HG03442 (cell line): ENCODE measurements at regions not wholly inside any gene's neighbourhood (a gene's known extent, or its start where the extent isn't known, plus 50 kb on each side); places are given as distances from the start of the nearest gene placed in this dataset.
"Not testable (repeated sequence)": the region's sequence is repeated elsewhere in the genome, so short reads cannot be mapped to it uniquely, and the experiment has no call there.

Experiments used
- ATAC-seq: cut with Tn5 transposase; IDR thresholded peaks from one replicate; pipeline ENCODE4 v1.9.1; 2021; ENCODE audit warnings: mild to moderate bottlenecking, moderate library complexity; ENCODE audit not compliant: unreplicated experiment

DNA sequence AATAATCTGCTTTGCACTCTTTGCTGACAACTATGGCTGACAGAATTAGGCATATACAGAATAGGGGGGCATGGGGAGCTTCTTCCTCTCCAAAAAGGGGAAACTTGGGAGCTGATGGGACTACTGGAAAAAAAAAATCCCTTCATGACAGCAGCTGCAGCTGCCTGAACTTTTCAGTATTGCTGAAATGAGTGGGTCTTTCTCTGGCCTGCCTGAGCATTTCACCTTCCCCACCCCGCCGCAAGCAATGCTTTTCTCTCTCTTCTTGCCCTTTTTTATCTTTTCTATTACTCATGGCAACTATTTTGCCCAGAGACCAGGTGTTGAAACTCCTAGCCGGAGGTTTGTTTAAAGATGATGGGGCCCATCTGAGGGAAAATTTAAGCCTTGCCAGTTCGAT is 244.9 kb downstream of the SEMA3D start:
- ATAC-seq, result no peak

DNA sequence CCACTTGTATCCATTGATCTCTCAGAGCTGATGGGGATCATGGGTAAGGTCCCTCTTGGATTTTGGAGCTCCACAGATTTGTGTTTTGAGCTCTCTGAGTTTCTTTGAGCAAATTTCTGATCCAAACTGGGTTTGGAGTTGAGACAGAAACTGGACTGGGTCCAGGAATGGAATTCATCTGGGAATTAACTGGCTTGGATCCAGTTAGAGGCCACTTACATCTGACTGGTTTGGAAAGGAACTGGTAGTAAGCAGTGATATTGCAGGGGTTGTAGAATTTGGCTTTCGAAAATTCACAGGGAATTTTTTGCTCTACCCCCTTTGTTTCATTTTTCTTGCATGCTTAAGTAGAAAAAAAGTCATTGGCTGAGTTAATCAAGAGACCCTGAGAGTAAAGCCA is 245.6 kb downstream of the SEMA3D start:
- ATAC-seq, result no peak

DNA sequence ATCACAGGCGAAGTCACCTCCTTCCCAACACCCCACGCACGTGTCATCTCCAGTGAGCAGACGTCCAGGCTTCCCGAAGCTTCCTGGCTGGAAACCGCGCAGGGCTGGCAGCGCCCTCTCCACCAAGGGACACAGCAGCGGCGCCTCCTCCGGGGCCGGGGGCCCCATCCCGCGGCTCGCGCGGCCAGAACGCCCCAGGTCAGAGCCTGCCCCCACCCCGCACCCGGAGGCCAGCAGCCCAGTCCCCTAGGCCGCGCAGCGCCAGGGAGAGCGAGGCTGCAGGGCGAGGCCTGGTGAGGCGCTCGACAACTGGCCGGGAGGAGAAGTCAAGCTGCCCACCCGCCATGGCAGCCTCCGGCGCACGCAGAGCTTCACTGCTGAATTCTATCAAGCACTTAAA is 247.0 kb downstream of the SEMA3D start:
- no peak for ATAC-seq

DNA sequence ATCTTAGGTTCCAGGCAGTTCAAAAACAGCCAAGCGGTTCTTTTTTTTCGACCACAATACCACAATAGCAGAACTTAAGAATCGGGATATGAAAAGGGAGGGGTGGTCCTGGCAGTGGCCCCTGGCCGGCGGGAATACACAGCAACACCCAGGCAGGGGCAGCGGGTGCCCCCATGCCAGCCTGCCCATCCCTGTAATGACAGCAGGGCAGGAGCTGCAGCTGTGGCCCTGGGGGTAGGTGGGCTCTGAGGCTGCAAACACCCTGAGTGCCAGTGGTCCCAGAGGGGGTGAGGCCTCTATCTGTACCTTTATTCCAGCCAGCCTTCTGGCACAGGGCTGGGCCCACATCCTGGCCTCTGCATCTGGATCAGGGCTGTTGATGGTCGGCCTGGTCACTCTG is 247.4 kb downstream of the SEMA3D start:
- ATAC-seq, result no peak

DNA sequence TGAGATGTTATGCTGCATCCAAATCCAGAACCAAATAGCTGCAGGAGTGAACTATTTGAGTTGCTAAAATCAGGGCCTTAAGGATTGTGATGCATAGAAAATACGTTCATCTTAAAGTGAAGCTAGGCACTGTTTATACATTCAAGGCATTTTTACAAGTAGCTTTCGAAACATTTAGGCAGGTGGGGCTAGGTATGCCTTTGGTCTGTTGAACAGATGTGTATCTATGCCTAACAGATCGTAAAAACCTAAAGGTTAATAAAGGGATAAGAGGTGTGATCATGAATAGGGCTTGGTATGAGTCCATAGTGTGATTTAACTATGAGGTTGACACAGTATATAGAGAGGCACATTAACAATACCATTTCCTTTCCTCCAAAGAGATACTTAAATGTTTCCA is 262.5 kb downstream of the SEMA3D start:
- no peak for ATAC-seq

DNA sequence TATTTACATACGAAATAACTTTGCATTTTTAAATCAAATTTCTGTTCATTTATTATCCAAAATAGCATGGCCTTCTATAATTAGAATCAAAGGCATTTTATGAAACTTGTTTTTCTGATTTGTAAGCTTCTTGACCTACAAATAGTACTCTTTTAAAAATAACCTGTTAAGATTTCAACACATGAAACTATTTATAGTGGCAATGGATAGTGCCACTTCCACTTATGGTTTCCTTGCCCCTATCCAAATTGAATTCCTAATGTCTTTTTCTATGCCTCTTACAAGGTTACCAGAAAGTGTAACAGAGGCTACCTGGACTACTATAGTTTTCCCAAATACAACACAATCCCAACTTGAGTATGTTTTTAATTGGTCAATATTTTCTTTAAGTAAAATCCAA is 263.5 kb downstream of the SEMA3D start:
- ATAC-seq, result no peak

DNA sequence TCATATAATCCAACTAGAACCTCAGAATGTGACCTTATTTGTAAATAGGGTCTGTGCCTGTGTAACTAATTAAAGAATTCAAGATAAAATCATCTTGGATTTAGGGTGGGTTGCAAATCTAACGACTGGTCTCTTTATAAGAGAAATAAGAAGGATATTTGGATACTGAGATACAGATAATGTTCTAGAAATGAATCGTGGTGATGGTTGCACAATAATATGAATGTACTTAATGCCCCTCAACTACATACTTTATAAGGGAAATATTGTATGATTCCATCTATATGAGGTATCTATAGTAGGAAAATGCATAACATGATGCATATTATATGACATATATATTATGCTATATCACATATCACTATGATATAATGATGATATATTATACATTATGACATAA is 265.7 kb downstream of the SEMA3D start:
- no peak for ATAC-seq

DNA sequence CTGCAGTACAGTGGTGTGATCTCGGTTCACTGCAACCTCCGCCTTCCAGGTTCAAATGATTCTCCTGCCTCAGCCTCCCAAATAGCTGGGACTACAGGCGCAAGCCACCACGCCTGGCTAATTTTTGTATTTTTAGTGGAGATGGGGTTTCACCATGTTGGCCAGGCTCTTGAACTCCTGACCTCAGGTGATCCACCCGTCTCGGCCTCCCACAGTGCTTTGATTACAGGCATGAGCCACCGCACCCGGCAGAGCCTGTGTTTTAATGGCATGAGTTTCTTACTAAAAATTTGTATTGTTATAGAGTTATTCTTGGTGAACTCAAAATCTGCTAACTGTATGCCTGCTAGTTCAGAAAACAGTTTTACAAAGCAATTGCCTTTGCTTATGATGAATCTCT is 269.9 kb downstream of the SEMA3D start:
- ATAC-seq, result not testable (repeated sequence)

DNA sequence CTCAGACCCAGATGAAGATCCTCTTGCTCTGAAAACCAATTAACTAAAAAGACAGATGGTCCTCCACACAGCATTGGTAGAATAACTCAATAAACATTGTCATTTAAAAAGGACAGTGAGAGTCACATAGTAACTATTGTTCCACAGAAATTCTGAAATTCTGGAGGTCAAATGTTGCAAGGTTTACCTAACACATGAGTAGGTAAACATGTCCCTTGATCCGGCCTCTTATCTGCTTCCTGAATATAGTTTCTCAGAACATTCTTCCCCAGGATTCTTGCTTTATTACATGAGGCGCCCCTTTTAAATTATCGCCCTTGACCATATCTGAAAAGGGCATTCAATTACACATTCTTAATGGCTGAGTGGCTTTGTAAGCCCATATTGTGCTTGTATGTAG is 270.7 kb downstream of the SEMA3D start:
- no peak for ATAC-seq

DNA sequence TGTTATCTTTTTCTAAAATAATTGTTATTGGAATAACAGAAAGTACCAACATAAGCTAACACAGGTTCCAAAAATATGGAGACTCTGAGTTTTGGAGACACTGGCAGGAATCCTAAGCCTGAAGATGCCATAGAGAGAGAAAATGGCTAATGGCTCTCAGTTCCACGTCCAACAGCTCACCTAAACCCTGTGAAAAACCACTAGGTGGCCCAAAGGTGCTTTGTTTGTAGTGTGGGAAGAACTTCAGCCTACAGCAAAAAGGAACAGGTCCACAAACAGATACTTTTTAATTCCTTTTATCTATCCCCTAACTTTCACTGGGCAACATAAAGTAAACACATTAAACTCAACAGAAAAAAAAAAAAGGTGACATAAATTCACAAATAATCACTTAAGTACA is 272.3 kb downstream of the SEMA3D start:
- ATAC-seq, result no peak

DNA sequence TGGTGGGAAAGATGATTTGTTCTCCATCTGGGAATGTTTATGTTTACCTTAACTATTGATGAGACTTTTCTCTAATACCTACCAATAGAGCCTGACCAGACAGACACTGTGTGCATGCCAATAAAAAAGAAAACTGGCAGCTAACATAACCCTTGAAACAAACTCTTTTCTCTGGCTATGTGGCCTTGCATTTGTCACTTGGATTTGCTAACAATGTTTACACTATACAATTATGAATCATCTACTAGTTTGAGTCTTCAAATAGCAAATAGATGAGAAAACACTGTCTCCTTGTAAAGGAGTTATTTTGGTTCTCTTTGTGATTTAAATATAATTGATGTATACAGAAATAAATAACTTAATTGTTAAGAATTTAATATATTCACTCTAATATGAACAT is 273.1 kb downstream of the SEMA3D start:
- ATAC-seq, result no peak

DNA sequence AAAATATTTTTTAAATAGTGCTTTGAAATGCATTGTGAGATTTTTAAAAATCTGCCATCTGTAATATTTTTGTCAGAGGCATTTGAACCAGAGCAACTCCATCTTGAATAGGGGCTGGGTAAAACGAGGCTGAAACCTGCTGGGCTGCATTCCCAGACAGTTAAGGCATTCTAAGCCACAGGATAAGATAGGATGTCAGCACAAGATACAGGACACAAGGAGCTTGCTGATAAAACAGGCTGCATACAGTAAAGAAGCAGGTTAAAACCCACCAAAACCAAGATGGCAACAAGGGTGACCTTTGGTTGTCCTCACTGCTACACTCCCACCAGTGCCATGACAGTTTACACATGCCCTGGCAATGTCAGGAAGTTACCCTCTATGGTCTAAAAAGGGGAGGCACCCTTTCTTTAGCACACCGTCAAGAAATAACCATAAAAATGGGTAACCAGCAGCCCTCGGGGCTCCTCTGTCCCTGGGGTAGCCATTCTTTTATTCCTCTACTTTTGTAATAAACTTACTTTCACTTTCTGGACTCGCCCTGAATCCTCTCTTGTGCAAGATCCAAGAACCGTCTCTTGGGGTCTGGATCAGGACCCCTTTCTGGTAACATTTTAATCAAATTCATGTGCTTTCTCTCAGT is 273.7 kb downstream of the SEMA3D start:
- ATAC-seq, result no peak

DNA sequence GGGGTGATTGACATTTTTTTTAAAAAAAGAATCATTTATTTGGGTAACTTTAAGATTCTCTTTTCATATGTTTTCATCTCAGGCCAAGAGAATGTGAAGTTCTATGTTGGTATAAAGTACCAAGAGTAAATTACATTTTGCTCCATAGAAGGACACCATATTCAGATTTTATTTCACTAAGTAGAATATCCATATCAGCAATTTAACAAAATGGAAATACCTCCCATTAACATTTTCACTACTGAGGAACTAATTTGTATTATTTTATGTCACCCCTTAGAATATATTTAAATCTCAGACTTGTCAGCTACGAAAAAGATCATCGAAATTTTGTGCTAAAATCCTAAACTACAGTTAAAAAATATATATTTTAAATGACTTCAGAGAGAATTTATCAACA is 274.3 kb downstream of the SEMA3D start:
- no peak for ATAC-seq

DNA sequence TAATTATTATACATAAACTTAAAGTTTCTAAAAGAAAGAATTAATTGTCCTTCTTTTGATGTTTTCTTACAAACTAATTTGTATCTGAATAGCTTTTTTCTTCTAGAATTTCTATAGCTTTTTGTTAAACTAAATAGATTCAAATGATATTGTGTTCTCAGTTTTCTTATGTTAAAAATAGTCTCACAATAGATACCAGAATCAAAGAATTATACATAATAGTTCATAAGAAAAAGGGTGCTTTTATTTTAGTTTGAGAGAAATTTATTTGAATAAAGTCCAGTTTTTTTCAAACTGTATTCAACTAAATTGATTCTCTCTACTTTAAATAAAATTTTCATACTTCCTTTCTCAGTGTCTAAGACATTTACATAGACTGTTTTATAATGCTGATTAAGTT is 274.8 kb downstream of the SEMA3D start:
- no peak for ATAC-seq

DNA sequence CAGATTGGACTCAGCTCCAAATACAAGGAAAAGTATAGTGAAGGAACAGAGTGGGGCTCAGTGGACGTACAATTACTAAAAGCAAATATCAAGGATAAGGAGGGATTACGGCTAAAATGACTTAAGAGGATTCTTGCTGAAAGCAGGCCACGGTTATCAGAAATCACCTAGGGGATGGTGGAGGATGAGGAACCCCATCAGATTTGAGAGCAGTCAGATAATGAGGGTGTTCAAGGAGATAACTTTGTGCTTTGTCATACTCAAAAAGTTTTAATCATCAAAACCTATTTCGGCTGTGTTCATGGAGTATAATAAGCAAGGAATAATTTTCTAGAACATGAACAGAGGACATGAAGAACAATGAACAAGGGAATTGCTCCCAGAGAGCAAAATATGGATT is 275.8 kb downstream of the SEMA3D start:
- no peak for ATAC-seq

DNA sequence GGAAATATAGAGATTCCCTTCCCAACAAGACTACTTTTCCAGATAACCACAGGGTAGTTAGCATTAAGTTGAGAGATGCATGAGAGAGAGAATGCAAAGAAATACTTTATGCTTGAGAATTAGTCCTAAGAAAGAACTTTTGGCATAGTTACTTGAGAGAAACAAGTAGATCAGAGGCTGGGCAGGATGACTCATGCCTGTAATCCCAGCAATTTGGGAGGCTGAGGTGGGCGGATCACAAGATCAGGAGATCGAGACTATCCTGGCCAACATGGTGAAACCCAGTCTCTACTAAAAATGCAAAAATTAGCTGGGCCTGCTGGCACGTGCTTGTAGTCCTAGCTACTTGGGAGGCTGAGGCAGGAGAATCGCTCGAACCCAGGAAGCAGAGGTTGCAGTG is 276.5 kb downstream of the SEMA3D start:
- not testable (repeated sequence) for ATAC-seq

DNA sequence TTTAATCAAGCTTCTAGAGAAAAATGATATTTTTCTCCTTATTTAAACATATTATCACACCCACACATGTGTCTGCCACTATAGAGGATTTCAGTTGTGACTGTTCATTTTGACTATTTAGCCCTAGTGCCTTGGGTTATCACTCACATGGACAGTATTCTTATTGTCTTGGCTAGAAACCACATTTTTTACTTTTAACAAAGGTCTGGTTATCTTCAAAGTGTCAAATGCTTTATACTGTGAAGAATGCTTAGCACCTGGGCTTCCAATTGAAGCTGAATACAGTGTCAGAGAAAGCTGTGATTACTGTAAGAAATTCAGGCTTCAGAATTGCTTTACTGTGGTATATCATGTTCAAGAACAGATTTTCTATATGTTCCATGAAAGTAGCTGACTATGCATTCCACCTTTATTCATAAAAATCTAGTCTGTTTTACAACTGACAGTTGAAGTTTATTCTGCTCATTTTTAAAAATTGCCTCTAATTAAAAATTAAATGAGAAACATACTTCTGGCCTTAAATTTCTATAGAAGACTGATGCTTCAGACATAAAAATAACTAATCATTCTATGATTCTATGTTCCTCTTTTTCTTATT is 278.6 kb downstream of the SEMA3D start:
- ATAC-seq, result no peak

DNA sequence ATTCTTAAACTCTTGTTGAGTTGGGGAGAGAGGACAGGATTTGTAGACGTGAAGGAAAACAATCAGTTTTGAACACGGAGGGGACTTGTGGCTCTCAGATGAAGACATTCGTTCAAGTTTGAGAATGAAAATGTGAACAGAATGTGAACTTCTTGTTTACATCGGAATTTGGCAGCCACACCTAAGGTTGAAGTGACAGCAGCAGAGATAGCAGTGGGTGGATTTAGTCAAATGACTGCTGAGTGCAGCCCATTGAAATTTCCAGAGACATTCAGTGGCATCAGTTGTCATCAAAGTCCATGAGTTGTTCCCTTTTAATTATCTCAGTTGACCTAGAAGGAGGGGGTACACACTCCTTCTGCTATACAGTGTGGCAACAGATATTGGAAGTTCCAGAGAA is 280.0 kb downstream of the SEMA3D start:
- ATAC-seq, result no peak

DNA sequence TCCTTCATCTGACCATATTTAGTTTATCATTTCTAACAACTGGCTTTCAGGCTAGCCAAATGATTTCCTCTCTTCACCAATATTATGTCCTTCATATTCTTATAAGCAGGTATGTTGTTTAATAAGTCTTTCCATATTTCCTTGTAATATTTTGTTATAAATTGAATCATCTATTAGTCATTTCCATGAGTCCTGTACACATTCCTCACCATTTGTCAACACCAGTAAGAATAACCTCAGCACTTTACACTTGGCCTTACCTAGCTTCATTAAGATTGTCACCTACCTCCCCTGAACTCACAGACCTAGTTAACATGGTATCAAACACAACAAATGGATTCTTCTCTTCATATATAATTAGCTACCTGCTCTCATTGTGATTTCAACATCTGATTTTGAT is 282.3 kb downstream of the SEMA3D start:
- no peak for ATAC-seq

DNA sequence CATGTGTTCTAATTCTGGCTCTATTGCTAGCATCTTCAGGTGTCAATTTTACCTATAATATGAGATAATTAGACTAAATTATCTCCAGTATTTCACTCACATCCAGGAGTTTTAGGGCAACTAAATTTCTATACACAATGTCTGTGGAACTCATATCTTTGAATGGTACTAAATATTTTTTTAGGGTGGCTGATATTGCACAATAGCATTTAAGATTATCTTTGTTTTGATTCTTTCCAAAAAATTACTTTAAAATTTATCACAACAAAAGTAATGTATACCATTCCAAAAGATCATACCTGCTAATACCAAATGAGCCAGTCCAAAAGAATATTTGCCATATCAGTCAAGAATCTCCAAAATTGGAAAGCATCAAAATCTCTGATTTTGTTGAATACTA is 285.5 kb downstream of the SEMA3D start:
- no peak for ATAC-seq

DNA sequence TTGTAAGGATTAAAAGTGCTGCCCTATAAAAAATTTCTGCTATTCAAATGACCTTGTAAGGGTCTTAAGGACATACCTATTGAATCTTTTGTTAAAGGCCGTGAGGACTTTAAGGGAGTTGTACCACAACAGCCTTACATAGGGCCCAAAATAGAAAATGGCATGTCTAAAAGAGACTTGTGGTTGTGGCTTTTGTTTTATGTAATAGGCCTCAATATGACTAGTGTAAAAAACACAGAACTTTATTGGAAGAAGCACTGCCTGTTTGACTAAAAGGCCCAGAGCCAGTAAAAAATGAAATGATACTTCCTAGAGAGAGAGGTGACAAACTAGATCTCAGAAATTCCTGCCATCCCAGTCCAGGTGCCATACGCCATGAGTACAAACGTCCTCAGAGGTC is 286.6 kb downstream of the SEMA3D start:
- no peak for ATAC-seq

DNA sequence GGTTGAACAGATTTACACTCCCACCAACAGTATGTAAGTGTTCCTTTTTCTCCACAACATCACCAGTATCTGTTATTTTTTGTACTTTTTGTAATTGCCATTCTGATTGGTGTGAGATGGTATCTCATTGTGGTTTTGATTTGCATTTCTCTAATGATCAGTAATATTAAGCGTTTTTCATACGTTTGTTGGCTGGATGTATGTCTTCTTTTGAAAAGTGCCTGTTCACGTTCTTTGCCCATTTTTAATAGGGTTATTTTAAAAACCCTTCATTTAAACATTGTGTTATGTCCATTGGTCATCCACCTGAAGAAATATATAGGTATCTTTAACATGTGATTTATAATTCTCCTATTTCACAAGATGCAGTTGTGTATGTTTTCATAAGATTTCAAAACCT is 291.3 kb downstream of the SEMA3D start:
- ATAC-seq, result no peak

DNA sequence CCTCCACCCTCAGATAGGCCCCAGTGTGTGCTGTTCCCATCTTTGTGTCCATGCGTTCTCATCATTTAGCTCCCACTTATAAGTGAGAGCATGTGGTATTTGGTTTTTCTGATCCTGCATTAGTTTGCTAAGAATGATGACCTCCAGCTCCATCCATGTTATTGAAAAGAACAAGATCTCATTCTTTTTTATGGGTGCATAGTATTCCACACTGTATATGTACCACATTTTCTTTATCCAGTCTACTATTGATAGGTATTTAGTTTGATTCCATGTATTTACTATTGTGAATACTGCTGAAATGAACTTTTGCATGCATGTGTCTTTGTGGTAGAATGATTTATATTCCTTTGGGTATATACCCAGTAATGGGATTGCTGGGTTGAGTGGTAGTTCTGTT is 303.3 kb downstream of the SEMA3D start:
- not testable (repeated sequence) for ATAC-seq
